RPMI7951 (cell line): ENCODE measurements at regions not wholly inside any gene's neighbourhood (a gene's known extent, or its start where the extent isn't known, plus 50 kb on each side); places are given as distances from the start of the nearest gene placed in this dataset.

Experiments
- DNase-seq: peaks from one replicate; pipeline ENCODE4 v3.0.0-alpha.2; 2012; ENCODE audit warnings: low read depth

GRCh38 chr1:163655565-163655964 is 333.8 kb downstream of the NUF2 start:
- no peak for DNase-seq

GRCh38 chr1:163656095-163656759 is 334.5 kb downstream of the NUF2 start:
- no peak for DNase-seq

DNA sequence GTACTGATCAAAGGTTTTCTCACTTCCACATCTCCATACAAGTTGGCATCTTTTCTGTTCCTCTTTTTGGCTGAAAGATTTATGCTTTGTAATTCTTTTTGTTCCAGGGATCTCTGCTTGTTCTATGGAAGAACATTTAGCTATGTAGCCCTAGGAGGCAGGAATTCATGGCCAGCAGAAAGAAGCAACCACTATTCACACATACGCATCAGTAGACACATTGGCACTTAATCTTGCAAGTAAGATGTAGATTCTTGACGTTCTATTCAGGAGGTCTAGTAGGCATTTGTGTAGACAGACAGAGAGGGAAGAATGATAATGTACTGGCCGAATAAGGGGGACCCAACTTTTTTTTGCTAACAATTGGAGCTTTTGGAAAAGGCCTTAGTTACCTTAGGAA is 336.0 kb downstream of the NUF2 start:
- DNase-seq: no peak

GRCh38 chr1:163661391-163661790 is 339.6 kb downstream of the NUF2 start:
- DNase-seq: no peak

DNA sequence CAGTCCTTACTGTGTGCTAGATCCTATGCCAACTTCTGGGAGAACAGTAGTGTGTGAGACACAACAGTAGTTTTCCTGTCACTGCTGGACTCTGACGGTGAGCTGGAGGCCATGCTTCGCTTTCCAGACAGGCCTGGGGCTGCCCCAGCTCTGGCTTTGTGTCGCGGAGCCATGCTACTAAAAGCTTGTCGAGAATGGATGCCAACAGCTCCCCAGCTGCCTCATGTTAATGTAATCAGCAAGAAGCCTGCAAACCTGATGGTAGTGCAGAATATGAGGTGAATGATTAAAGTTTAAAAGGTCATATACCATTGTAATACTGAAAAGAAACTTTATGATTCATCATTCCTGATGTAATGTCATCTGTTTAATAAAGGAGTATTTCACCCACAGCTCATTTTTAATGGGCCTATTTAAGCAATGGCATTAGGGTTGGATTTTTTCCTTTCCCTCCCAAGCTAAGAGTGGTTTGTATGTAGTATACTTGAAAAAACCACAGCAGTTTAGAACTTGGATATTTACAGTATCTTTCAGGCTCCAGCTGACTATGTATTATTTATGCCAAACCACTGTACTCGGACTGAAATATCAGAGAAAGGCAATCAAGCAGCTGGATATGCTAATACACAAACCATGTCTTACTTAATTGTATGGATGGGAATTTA is 343.0 kb downstream of the NUF2 start:
- DNase-seq: no peak

GRCh38 chr1:163668472-163668871 is 346.7 kb downstream of the NUF2 start:
- DNase-seq: no peak

- no peak for DNase-seq
Observed at GRCh38 chr1:163670989-163671757, 349.4 kb downstream of the NUF2 start.

DNA sequence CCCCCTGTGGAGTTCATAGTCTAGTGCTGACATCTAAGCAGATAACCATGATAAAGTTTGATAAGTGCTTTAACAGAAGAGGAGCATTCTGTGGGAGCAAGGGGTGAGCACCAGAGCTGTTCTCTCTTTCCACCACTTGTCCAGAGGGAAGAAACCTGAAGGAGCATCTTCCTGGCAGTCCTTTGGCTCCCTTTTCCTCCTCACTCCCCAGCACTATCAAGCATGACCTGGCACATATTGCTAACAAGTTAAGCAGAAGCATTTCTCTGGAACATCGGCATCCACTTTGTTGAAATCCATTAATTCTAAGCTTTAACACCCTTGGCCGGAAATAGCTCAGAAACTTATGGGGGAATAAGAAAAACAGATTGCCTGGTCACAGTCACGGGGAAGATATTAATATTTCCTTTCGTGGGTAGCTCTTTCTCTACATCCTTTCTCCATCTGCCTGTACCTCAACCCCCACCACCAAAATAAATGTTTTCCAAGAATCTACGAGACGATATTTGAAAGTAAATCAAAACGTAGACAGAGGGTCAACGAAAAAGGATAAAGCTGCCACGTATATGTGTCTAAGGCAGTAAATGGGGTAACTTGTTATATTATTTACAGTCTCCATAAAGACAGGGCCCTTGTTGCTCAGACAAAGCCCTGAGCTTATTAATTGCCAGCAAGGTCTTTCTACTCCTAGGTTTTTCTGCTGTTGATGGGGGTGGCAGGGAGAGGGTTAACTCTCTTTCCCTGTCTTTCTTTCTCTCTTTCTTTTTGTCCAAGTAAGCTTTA is 351.4 kb downstream of the NUF2 start:
- no peak for DNase-seq

DNA sequence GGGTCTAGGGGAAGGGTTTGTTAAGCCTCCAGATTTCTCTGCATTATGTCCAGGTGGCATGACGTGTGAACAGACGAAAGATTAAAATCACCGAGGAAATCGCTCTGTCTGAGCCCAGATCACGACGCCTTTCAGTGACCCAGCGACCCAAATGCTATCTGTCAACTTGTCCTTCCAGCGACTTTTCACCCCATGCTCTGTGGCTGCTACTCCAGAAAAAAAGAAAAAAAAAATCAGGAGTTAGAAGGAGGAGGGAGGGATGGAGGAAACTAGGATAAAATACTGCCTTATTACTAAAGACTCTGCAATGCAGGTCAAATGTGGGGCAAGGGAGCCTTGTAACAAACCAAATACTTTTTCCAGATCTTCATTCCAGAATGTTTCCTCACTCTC is 352.0 kb downstream of the NUF2 start:
- no peak for DNase-seq

DNA sequence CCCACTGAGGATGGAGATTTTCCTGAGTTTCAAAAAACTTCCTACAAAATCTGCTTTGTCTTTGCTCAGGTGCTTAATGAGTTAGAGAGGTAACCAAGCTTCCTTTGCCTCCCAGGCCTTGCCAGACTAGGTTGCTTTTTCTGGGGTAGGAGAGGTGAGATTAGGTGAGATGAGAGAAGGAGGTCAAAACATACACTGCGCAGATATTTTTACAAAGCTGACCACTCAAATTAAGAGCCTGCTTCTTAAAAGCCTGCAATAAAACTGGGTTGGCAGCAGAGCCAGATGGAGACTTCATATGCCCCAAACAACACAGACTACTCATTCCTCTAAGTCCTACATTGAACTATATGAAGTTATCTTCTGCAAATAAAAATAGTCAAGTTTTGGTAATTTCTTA is 352.5 kb downstream of the NUF2 start:
- DNase-seq: no peak

GRCh38 chr1:163684785-163685184 is 363.0 kb downstream of the NUF2 start:
- no peak for DNase-seq

- no peak for DNase-seq
Observed at GRCh38 chr1:163692266-163692665, 370.5 kb downstream of the NUF2 start.

DNA sequence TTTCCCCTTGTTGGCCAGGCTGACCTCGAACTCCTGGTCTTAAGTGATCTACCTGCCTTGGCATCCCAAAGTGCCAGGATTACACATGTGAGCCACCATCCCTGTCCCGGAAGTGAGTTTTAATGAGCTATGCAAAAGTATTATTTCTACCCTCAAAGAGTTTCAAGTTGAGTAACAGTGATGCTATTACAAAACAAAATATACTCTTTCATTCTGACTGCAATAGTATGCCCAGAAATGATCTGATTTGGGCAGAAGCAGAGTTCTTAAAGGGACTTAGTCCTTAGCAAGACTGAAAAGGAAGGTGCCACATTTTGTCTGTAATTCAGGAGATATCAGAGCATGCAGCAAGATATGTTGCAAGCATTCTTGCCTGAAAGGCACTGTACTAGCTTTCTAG is 375.4 kb downstream of the NUF2 start:
- DNase-seq: no peak

- DNase-seq: no peak
Observed at GRCh38 chr1:163701783-163702374, 380.1 kb downstream of the NUF2 start.

DNA sequence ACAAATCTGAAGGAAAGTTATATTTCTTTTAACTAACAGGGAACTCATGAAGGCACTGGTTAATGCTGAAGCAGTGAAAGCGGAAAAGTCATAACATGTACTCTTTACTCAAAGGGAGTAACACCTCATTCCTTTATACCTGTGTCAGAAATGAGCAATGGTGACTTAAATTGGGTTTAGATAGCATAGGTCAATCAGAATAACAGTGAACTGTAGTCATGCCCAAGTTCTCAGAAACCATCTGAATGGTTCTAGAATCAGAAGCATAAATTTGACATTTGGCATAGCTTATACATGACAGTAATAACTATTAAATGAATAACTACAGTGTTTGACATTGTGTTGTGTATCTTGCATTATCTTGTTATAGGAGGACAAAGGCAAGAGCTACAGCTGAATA is 382.0 kb downstream of the NUF2 start:
- DNase-seq: no peak

DNA sequence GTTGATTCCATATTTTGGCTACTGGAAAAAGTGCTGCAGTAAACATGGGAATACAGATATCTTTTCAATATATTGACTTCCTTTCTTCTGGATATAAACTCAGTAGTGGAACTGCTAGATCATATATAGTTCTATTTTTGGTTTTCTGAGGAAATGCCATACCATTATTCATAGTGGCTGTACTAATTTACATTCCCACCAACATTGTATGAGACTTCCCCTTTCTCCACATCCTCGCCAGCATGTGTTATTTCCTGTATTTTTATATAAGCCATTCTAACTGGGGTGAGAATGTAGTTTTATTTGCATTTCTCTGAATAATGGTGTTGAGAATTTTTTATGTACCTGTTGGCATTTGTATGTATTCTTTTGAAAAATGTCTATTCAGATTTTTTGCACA is 385.2 kb downstream of the NUF2 start:
- DNase-seq: no peak

GRCh38 chr1:163709636-163710035 is 387.9 kb downstream of the NUF2 start:
- no peak for DNase-seq

DNA sequence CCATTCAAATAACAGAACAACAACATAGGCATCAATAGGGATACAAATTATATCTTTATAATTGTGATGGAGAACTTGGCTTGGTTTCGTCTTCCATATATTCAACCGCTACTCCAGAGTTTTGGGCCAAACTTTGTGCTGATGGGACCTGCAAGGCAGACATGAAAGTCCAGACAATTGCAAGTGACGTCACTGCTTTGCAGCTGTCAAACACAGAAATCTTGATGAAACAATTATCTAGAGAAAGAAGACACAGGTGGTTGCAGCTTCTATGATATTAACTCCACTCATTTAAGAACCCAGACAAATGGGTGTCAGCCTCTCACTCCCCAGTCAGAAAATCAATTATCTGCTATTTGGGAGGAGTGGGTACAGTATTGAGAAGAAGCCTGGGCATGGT is 390.6 kb downstream of the NUF2 start:
- no peak for DNase-seq

GRCh38 chr1:163720294-163720693 is 398.5 kb downstream of the NUF2 start:
- no peak for DNase-seq

DNA sequence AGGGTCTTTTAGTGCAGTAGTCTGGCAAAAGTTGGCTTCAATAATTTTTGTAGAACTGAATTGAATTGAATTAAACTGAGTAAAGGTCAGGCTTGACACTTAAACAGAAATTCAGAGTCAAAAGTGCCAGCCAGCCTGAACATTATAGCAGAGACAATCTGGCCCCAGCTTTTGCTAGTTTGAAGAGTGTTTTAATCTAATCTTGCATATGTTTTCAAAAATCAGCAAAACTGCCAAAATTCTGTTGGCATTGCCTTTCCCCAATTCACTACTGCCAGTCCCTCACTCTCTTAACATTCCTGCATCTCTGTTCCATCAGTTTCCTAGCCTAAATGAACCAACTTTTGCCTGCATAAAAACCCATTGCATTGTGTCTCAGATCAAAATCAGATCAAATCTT is 403.8 kb downstream of the NUF2 start:
- DNase-seq: no peak

DNA sequence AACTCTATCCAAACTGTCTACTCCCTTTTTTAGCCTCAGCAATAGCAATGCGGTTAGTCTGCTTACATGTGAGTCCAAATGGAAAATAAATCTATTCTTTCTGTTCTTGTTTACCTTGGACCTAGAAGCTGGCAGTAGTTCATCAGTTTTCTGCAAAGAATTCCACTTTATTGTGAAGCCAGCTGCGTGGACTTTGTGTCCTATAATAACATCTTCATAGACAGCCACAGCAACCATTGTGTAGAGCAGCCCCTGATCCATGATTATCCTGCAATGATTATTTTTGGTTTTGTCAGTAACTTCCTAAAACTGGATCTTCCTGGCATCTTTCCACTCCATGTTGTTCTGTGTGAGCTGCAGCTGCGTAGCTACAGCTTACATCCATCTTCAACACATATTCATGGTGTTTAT is 408.7 kb downstream of the NUF2 start:
- no peak for DNase-seq

- no peak for DNase-seq
Observed at GRCh38 chr1:163737261-163737660, 415.5 kb downstream of the NUF2 start.
